IMR-90 (cell line): ENCODE measurements at regions not wholly inside any gene's neighbourhood (a gene's known extent, or its start where the extent isn't known, plus 50 kb on each side); places are given as distances from the start of the nearest gene placed in this dataset.

Experiments
- ATAC-seq: fragments of 200-7000 bp; cut with Tn5 transposase; 2 replicates; pipeline ENCODE4 v1.9.1; 2020; ENCODE audit warnings: low read depth, mild to moderate bottlenecking, moderate library complexity
- BruUV-seq: library from RNA; stranded (reverse); fragments of 400-500 nt; replicated peaks from 2 replicates; lab custom pipeline; 2021; lab: Mats Ljungman, UMichigan
- CTCF ChIA-PET: fragments of 300-600 bp; formaldehyde crosslinking; extraction: SDS; loops from one replicate; lab custom pipeline; 2021; ENCODE audit warnings: antibody characterized with exemption; lab: Yijun Ruan, JAX
- POLR2A ChIA-PET: fragments of 300-600 bp; sonication (Branson Sonifier 250); formaldehyde crosslinking; loops from one replicate; lab custom pipeline; 2022; ENCODE audit warnings: antibody characterized with exemption; ENCODE audit not compliant: unreplicated experiment; lab: Charles Lee
- DNase-seq: peaks from one replicate; pipeline ENCODE4 v3.0.0; 2013
- H2AFZ ChIP-seq: replicated peaks from 2 replicates; pipeline ENCODE3; 2013; ENCODE audit warnings: low read length, mild to moderate bottlenecking; ENCODE audit not compliant: poor library complexity
- H2AK5ac ChIP-seq: 2 replicates; pipeline ENCODE4 v1.6.1; 2013; ENCODE audit warnings: low read depth, low read length, inconsistent platforms
- H2AK9ac ChIP-seq: replicated peaks from 2 replicates; pipeline ENCODE3; 2013; ENCODE audit warnings: mild to moderate bottlenecking, low read depth, low read length, moderate library complexity; ENCODE audit not compliant: poor library complexity
- H2BK120ac ChIP-seq: 2 replicates; pipeline ENCODE4 v1.6.1; 2013; ENCODE audit warnings: low read depth, low read length, inconsistent platforms
- H2BK15ac ChIP-seq: 3 replicates; pipeline ENCODE4 v1.6.1; 2013; ENCODE audit warnings: low read depth, low read length, inconsistent platforms
- H2BK20ac ChIP-seq: 2 replicates; pipeline ENCODE4 v1.6.1; 2013; ENCODE audit warnings: low read depth, mild to moderate bottlenecking, inconsistent platforms, low read length, moderate library complexity
- H2BK5ac ChIP-seq: 2 replicates; pipeline ENCODE4 v1.6.1; 2013; ENCODE audit warnings: mild to moderate bottlenecking, low read depth, low read length, inconsistent platforms; ENCODE audit not compliant: poor library complexity, severe bottlenecking
- H3K14ac ChIP-seq: replicated peaks from 2 replicates; pipeline ENCODE4 v1.6.1; 2013; ENCODE audit warnings: low read depth, low read length, inconsistent platforms
- H3K18ac ChIP-seq: 2 replicates; pipeline ENCODE4 v1.6.1; 2013; ENCODE audit warnings: low read depth, low read length, control low read depth
- H3K23ac ChIP-seq: 2 replicates; pipeline ENCODE4 v1.6.1; 2013; ENCODE audit warnings: low read depth, low read length, inconsistent platforms
- H3K27ac ChIP-seq: 2 replicates; pipeline ENCODE4 v1.5.1; 2013; ENCODE audit warnings: mild to moderate bottlenecking, control low read depth, low read length; ENCODE audit not compliant: insufficient read depth
- H3K27me3 ChIP-seq: 2 replicates; pipeline ENCODE4 v1.6.1; 2013; ENCODE audit warnings: low read length; ENCODE audit not compliant: control insufficient read depth, insufficient read depth
- H3K36me3 ChIP-seq: 2 replicates; pipeline ENCODE4 v1.6.1; 2013; ENCODE audit warnings: low read length, mixed read lengths; ENCODE audit not compliant: control insufficient read depth, insufficient read depth
- H3K4ac ChIP-seq: 2 replicates; pipeline ENCODE4 v1.6.1; 2013; ENCODE audit warnings: low read depth, low read length, inconsistent platforms
- H3K4me1 ChIP-seq: 2 replicates; pipeline ENCODE4 v1.6.1; 2013; ENCODE audit warnings: low read length, mixed read lengths; ENCODE audit not compliant: control insufficient read depth, insufficient read depth
- H3K4me2 ChIP-seq: 2 replicates; pipeline ENCODE4 v1.6.1; 2013; ENCODE audit warnings: low read depth, mild to moderate bottlenecking, control low read depth, low read length, moderate library complexity
- H3K4me3 ChIP-seq: 2 replicates; pipeline ENCODE4 v1.5.1; 2013; ENCODE audit warnings: low read depth, mild to moderate bottlenecking, control low read depth, low read length, moderate library complexity; ENCODE audit not compliant: insufficient read depth
- H3K56ac ChIP-seq: 2 replicates; pipeline ENCODE4 v1.6.1; 2013; ENCODE audit warnings: low read length, inconsistent platforms; ENCODE audit not compliant: insufficient read depth; ENCODE audit errors: extremely low read depth
- H3K79me1 ChIP-seq, 2 experiments: 2 replicates each; pipeline ENCODE4 v1.6.1; 2013; ENCODE audit warnings: low read length in 2 of 2, inconsistent platforms in 1 of 2, low read depth in 1 of 2
- H3K9ac ChIP-seq: 2 replicates; pipeline ENCODE4 v1.6.1; 2013; ENCODE audit warnings: low read depth, low read length, control low read depth
- H3K9me1 ChIP-seq: 2 replicates; pipeline ENCODE4 v1.6.1; 2013; ENCODE audit warnings: low read length, inconsistent platforms; ENCODE audit not compliant: insufficient read depth
- H3K9me3 ChIP-seq: 2 replicates; pipeline ENCODE4 v1.6.1; 2013; ENCODE audit warnings: low read length; ENCODE audit not compliant: control insufficient read depth, insufficient read depth
- H4K20me1 ChIP-seq: 2 replicates; pipeline ENCODE4 v1.6.1; 2013; ENCODE audit warnings: low read length, inconsistent platforms; ENCODE audit not compliant: insufficient read depth
- H4K5ac ChIP-seq: 2 replicates; pipeline ENCODE4 v1.6.1; 2013; ENCODE audit warnings: mild to moderate bottlenecking, low read depth, low read length, control low read depth
- H4K8ac ChIP-seq, 2 experiments: 2 replicates each; pipeline ENCODE4 v1.6.1; 2013; ENCODE audit warnings: low read depth in 2 of 2, low read length in 2 of 2, control low read depth in 1 of 2, inconsistent platforms in 1 of 2
- H4K91ac ChIP-seq: 2 replicates; pipeline ENCODE4 v1.6.1; 2013; ENCODE audit warnings: low read depth, low read length, inconsistent platforms; ENCODE audit not compliant: insufficient read depth
- BHLHE40 ChIP-seq: fragments of 150-350 bp; IDR thresholded peaks from 2 replicates; pipeline ENCODE4 v1.6.1; 2016; ENCODE audit warnings: mild to moderate bottlenecking, low read depth, low read length
- CEBPB ChIP-seq: IDR thresholded peaks from 2 replicates; pipeline ENCODE4 v1.6.1; 2012; ENCODE audit warnings: low read depth, low read length, improper control_type of control experiment
- CHD1 ChIP-seq: IDR thresholded peaks from 2 replicates; pipeline ENCODE4 v1.6.1; 2012; ENCODE audit warnings: low read depth, low read length, improper control_type of control experiment
- CTCF ChIP-seq: conservative IDR thresholded peaks from 2 replicates; pipeline ENCODE4 v1.5.1; 2012; ENCODE audit warnings: mild to moderate bottlenecking, low read depth, low read length, improper control_type of control experiment
- FOS ChIP-seq: fragments of 150-350 bp; IDR thresholded peaks from 2 replicates; pipeline ENCODE4 v1.6.1; 2016; ENCODE audit warnings: low read depth, low read length
- MAFK ChIP-seq: IDR thresholded peaks from 2 replicates; pipeline ENCODE4 v1.6.1; 2012; ENCODE audit warnings: low read depth, low read length, improper control_type of control experiment
- MAZ ChIP-seq: IDR thresholded peaks from 2 replicates; pipeline ENCODE4 v1.6.1; 2012; ENCODE audit warnings: low read depth, mild to moderate bottlenecking, low read length, improper control_type of control experiment, moderate library complexity, borderline replicate concordance
- MXI1 ChIP-seq: IDR thresholded peaks from 2 replicates; pipeline ENCODE4 v1.6.1; 2012; ENCODE audit warnings: low read depth, mild to moderate bottlenecking, low read length, moderate library complexity, borderline replicate concordance
- NFE2L2 ChIP-seq: fragments of 150-350 bp; IDR thresholded peaks from 2 replicates; pipeline ENCODE4 v1.6.1; 2016; ENCODE audit warnings: low read depth, mild to moderate bottlenecking, low read length
- POLR2A ChIP-seq: IDR thresholded peaks from 2 replicates; pipeline ENCODE4 v1.6.1; 2012; ENCODE audit warnings: mild to moderate bottlenecking, low read depth, low read length
- RAD21 ChIP-seq: IDR thresholded peaks from 2 replicates; pipeline ENCODE4 v1.6.1; 2012; ENCODE audit warnings: low read length, improper control_type of control experiment
- RFX5 ChIP-seq: IDR thresholded peaks from 2 replicates; pipeline ENCODE4 v1.8.0; 2012; ENCODE audit warnings: low read depth, mild to moderate bottlenecking, low read length, moderate library complexity
- SMC3 ChIP-seq: fragments of 150-350 bp; IDR thresholded peaks from 2 replicates; pipeline ENCODE4 v1.6.1; 2016; ENCODE audit warnings: low read depth, mild to moderate bottlenecking, antibody characterized with exemption, low read length, moderate library complexity
- USF2 ChIP-seq: fragments of 150-350 bp; IDR thresholded peaks from 2 replicates; pipeline ENCODE4 v1.6.1; 2017; ENCODE audit warnings: mild to moderate bottlenecking, antibody characterized with exemption, low read length, low read depth
- WGBS, 2 experiments: methylation state at CpG; one replicate each; pipeline versions ENCODE4 v1.1.5 to v1.1.7; 2013; ENCODE audit warnings: missing lambda C conversion rate in 2 of 2; ENCODE audit not compliant: insufficient read length in 1 of 2; ENCODE audit errors: extremely low coverage in 2 of 2; 5-methylcytosine and 5-hydroxymethylcytosine counted together
- dilution Hi-C: fragments of 300-500 bp; cut with HindIII; formaldehyde crosslinking; loops from one replicate; pipeline ENCODE4 v1.14.3; 2018; ENCODE audit warnings: low sequenced_read_pairs; ENCODE audit not compliant: unreplicated experiment
- in situ Hi-C: fragments of 300-500 bp; cut with MboI; formaldehyde crosslinking; loops from 3 replicates; pipeline ENCODE4 v1.14.3; 2019; ENCODE audit warnings: low sequenced_read_pairs, inconsistent platforms, mixed read lengths
- intact Hi-C: fragments of 100-400 bp; cut with micrococcal nuclease; formaldehyde crosslinking; loops from 2 replicates; pipeline ENCODE4 v1.10.0; 2022
- TF ChIP-seq, protein P1 (sequence below): fragments of 150-350 bp; IDR thresholded peaks from 2 replicates; pipeline ENCODE4 v1.6.1; 2016; ENCODE audit warnings: low read depth, mild to moderate bottlenecking, low read length, moderate library complexity, borderline replicate concordance

DNA sequence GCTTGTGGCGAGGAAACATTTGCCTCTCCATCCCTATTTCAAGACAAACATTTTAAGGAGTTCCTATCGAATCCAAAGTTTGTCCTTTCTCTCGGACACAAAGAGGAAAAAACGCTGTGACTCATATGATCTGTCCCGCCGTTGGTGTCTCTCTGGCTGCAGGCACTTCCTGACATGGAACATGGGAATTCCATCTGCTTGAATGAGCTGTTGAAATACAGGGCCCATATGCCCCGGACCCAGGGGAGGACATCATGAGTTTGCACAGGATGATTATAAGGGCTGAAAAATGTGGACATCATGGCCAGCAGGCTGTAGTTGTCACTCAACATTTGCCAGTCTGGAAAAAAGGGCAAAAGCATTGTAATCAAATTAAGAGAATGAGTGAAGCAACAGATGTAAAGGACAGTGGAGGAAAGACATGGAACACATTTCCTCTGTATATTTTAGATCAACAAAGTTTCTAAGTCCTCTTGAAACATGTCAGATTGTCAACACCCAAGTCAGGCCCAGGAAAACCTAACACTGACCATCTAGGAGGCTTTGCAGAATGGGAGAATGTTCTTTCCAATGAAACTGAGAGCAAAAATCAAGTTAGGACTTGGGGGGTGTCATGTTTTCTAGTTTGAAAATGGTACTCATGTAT lies 103.2 kb upstream of the SMIM21 start:
- intact Hi-C loops (no loop called here), dilution Hi-C loops (no loop called here), in situ Hi-C loops (no loop called here)
- Histone ChIP-seq H2BK120ac (peak overlapping the region; percentile 82), H2BK5ac (peak overlapping the region; percentile 73), H3K4me3 (no peak overlapping the region), H3K9me3 (no peaks in the 10 kb centered on the region), H2BK20ac (peak overlapping the region; percentile 30; the same call in 1 of the 2 replicates), H4K8ac (peak overlapping the region; percentile 12 to 62), H3K79me1 (no peaks in the 10 kb centered on the region), H3K36me3 (no peaks in the 10 kb centered on the region), H3K4me2 (peak overlapping the region; percentile 35; the same call in 1 of the 2 replicates), H4K5ac (no peak overlapping the region; the same call in none of the 2 replicates), H3K56ac (peak overlapping the region; percentile 23; the same call in 1 of the 2 replicates), H3K18ac (peak overlapping the region; percentile 21), H3K9me1 (peaks cover 7% of the 10 kb centered on the region), H3K27me3 (peaks cover 4% of the 10 kb centered on the region), H2AK9ac (no peak overlapping the region), H2BK15ac (peak overlapping the region; percentile 31; the same call in 2 of the 3 replicates), H4K91ac (peak overlapping the region; percentile 40), H2AK5ac (no peak overlapping the region), H3K14ac (peak overlapping the region; percentile 68), H3K9ac (no peak overlapping the region), H3K23ac (peak overlapping the region; percentile 87), H3K4me1 (peaks cover 20% of the 10 kb centered on the region), H4K20me1 (no peaks in the 10 kb centered on the region), H3K4ac (peak overlapping the region; percentile 63), H2AFZ (peak overlapping the region; percentile 72), H3K27ac (peak overlapping the region; percentile 5; the same call in 1 of the 2 replicates)
- CTCF ChIA-PET = interaction anchor here (0.7 kb wide), 1 partner anchor 156 kb away, joined by 4 read pairs; no protein-coding TSS in a partner anchor
- 35% methylated on average over 5 of the region's 7 CpGs; no CpG with 5 or more reads in 1 of the 2 experiments for WGBS, 2 experiments
- ATAC-seq = peak; percentile 27
- BruUV-seq = no TSS peak
- POLR2A ChIA-PET = interaction anchor here (0.7 kb wide), 1 partner anchor 41 kb away, joined by 3 read pairs; no protein-coding TSS in a partner anchor
- peak; percentile 22 for DNase-seq
- no peak for TF ChIP-seq SMC3
- no peak for TF ChIP-seq RFX5
- no peak for TF ChIP-seq CTCF
- TF ChIP-seq CEBPB = no peak
- TF ChIP-seq MAFK = no peak
- TF ChIP-seq, protein P1, sequence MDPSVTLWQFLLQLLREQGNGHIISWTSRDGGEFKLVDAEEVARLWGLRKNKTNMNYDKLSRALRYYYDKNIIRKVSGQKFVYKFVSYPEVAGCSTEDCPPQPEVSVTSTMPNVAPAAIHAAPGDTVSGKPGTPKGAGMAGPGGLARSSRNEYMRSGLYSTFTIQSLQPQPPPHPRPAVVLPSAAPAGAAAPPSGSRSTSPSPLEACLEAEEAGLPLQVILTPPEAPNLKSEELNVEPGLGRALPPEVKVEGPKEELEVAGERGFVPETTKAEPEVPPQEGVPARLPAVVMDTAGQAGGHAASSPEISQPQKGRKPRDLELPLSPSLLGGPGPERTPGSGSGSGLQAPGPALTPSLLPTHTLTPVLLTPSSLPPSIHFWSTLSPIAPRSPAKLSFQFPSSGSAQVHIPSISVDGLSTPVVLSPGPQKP = no peak
- TF ChIP-seq CHD1 = no peak
- no peak for TF ChIP-seq FOS
- no peak for TF ChIP-seq MXI1
- no peak for TF ChIP-seq NFE2L2
- TF ChIP-seq POLR2A = no peak
- TF ChIP-seq RAD21 = no peak
- TF ChIP-seq BHLHE40 = no peak
- TF ChIP-seq MAZ = no peak
- TF ChIP-seq USF2 = no peak
